NOMO-1 treated with DMSO at 0.1 percent for 48 hours (cell line): ENCODE measurements at regions not wholly inside any gene's neighbourhood (a gene's known extent, or its start where the extent isn't known, plus 50 kb on each side); places are given as distances from the start of the nearest gene placed in this dataset.
A peak's percentile ranks its signal among the peaks of the same experiment; 100 is the strongest.
"Not testable (repeated sequence)": the region's sequence is repeated elsewhere in the genome, so short reads cannot be mapped to it uniquely, and the experiment has no call there.

ENCODE experiments used
- DNase-seq: peaks from one replicate; lab custom pipeline; 2025; ENCODE audit not compliant: unreplicated experiment; lab: John Stamatoyannopoulos, UW

DNA sequence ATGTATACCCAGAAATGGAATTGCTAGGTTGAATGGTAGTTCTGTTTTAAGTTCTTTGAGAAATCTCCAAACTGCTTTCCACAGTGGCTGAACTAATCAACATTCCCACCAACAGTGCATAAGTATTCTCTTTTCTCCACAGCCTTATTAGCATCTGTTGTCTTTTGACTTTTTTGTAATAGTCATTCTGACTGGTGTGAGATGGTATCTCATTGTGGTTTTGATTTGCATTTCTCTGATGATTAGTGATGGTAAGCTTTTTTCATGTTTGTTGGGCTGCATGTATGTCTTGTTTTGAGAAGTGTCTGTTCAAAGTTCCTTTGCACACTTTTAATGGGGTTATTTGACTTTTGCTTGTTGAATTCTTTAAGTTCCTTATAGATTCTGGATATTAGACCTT is 52.4 kb upstream of the EHHADH start:
- not testable (repeated sequence) for DNase-seq

DNA sequence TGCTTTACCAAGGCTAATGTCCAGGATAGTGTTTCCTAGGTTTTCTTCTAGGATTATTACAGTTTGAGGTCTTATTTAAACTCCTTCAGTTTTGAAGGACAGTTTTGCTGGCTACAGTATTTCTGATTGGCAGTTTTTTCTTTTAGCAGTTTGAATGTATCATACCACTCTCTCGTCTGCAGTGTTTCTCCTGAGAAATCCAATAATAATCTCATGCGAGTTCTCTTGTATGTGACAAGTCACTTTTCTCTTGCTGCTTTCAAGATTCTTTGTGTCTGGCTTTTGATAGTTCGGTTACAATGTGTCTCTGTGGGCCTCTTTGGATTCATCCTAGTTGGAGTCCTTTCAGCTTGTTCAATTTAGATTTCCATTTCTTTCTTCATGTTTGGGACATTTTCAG is 53.0 kb upstream of the EHHADH start:
- no peak for DNase-seq

DNA sequence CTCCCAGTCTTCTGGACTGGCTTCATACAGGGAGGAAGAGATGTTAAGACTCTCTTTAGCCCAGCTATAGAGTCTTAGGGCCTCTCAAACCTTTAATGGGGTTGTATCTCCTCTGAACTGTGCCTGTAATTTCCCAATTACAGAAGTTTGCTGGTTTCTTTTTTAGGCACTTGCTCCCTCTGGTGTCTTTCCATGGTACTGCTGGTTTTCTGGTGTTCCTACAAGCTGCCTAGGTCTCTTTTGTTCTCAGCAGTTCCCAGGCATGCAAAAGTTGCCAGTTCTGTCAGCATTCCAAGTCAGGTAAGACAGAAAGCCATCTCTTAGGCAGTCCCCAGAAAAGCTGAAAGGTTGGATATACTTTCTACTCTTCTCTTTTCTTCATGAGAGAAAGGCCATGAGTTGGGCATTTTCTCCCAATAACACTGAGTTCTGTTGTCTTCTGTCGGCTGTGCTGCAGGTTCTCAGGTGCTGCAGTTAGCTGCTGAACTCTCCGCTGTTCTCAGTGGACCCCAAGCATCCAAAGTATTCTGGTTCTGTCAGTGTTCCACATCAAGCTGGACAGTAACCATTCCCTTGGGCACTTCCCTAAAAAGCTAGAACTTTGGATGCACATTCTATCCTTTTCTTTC is 54.4 kb upstream of the EHHADH start:
- DNase-seq, result peak; percentile 90

DNA sequence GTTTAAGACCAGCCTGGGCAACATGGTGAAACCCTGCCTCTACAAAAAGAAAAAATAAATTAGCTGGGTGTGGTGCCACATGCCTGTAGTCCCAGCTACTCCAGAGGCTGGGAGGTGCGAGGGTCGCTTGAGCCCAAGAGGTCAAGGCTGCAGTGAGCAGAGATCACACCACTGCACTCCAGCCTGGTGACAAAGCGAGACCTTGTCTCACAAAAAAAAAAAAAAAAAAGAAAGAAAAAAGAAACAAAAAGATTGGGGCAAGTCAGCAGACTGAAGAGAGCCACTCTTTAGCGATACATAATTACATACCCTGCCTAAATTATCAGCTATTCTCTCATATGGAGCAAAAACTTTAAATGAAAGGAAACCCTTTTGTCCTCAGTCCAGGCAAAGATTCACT is 53.6 kb upstream of the MAP3K13 start:
- DNase-seq, result no peak

DNA sequence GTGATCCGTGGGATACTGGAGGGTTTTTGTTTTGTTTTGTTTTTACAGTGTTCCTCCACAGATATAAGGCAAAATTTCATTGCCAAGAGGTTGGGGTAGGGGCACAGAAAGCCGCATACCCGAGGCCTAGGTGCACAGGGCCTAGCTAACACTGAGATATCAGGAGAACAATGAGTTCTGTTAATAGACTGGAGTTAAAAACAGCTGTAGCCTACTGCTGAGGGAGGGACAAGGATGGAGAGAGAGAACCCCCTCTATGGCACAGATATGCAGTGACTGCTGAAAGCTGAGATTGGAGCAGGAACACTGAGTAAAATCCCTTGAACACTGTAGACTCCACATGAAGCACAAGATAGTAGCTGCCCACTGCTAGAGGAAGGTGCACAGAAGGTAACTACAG is 53.1 kb upstream of the MAP3K13 start:
- no peak for DNase-seq

DNA sequence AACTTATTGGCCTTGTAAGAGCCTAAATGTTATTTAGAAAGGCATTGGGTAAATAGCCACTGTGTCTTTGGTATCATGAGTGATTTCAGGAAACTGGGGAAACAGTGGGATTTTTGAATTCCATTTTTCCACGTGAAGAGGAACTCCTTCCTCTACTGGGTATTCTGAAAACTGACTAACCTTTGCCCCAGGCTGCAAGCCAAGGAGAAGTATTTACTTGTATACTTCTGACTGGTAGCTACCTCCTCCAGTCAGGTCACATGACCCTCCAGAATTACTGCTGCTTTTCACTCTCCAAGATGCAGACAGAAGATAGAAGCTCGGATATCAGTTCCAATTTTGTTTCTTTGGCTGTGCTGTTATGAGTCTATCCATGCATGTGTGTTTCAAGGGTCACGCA is 50.9 kb upstream of the MAP3K13 start:
- DNase-seq, result no peak
